Middle frontal gyrus (tissue), 1 donor: ENCODE measurements at regions not wholly inside any gene's neighbourhood (a gene's known extent, or its start where the extent isn't known, plus 50 kb on each side); places are given as distances from the start of the nearest gene placed in this dataset.

Experiments
- DNase-seq: peaks from one replicate; pipeline ENCODE4 v3.0.0-alpha.2; 2015; ENCODE audit warnings: low spot score; ENCODE audit errors: extremely low spot score

DNA sequence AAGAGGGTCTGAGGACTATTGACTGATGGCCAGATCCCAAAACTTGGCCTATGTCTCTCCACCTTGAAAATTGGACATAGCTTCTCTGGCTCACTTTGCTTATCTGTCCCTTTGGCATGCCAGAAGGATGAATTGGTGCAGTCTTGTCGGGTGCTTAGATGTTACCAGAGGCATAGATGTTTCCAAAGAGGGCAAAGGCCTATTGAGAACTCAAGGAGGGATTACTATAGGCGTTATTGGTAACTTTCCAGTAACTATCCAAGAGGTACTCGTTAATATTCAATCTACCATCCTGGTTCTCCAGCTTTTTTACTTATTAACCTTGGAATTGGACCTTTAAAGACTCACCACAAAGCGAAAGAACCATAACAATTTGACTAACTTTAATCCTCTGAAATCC is 368.3 kb upstream of the ESRRG start:
- no peak for DNase-seq

DNA sequence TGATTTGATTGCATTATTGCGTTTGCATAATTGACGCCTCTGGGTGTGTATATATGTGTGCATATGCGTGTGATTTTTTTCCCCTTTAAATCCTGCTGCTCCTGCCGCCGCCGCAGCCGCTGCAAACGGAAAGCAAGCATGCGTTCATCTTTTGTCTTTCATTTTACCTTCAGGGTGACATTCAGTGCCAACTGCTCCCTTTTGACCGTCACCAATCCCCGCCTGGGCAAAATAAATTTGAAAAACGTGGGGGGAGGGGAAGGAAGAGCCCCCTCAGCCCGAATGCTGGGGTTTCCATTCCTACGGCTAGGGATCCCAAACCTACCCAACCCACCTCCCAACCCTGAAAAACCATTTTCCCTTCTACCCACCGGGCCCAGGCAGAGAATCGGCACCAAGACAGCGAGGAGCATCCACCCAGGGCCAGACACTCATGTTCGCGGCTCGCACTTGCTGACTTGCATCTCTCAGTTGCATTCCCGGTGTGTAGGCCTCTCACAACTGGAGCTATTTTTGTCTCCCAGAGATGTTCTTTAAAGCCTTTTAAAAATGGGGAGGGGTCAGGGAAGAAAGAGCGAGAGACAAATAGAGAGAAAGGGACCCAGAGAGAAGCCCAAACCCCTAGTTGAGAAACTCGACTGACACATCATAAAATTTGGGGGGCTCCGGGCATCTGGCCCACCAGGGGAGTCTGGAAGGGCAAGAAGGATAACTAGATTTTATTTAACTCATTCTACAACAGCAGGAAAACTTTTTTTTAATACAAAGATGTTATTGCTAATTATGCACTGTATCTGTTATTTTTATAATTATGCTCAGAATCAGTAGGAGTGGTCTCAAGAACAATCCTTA is 367.1 kb upstream of the ESRRG start:
- DNase-seq, result no peak

DNA sequence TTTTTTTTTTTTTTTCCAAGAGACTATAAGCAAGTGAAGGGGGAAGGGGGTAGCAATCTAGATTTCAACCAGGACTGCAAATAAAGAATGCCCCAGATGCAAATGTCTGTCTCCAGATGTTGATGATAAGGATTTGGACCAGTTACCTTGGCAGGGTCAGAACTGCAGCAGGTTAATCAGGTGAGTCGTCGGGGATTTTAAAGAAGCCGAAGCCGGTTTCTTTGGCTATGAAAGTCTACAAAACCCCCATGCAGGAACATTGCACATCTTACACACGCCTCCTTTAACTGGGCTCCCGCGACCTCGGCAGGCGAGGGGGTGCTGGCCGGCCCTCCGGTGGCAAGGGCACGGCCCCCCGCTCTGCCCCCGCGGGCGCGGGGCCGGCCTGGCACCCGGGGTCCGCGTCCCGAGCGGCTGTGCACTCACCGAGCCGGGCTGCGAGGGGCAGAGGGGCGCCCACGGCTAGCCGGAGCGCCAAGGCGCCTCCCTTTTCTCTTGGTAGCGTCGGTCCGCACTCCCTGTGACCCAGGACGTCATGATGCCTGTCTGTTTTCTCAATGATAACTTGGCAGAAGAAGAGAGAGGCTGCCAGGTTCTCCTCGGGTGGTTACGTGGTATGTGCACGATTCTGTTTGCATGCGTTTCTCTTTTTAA is 366.3 kb upstream of the ESRRG start:
- DNase-seq, result no peak

DNA sequence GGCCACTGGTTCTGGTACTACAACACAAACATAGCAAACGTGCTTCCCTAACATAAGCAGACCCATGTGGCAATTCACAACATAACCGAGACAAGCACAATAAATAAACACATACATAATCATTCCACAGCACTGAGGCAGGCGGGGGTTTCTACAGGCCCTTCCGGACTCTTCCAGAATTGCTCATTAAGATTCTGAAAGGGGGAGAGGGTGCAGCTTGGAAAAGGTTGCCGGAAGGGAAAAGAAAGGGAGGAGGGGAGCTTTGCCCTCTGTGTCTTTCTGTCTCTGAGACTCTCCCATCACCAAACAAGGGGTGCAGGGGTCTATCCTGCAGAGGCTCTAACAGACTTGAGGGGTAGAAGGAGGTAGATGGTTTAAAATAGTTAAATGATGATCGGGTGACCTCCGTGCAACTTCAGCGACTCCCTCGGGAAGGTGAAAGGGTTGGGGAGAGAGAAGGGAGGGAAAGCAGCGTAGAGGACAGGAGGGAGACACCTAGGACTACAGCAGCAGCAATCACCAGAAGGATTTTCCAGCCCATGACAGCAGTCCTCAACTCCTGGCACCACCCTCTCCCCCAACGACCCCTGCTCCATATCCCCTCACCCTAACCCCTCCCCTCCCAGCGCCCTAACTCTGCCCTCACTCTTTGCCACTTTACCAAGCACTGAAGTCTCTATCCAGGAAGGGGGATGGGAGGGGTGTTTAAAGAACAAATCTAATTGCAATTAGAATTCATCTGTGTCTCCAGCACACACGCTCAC is 365.5 kb upstream of the ESRRG start:
- no peak for DNase-seq

DNA sequence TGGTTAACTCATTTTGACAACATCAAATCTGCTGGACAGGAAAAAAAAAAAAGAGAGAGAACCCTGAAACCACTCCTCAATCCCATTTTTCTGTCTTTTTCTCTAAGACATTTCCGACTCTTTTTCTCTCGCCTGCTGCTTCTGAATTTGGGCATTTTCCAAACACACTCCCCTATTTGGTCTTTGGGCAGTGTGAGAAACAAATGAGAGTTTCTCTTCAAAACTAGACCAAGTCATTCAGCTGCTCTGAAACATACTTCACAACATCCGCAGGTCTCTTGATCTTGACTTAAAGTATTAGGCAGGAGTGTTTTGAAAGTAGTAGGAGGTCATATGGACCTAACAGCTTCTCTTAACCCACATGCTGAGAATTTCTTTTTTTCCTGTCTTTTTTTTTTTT is 364.8 kb upstream of the ESRRG start:
- no peak for DNase-seq

DNA sequence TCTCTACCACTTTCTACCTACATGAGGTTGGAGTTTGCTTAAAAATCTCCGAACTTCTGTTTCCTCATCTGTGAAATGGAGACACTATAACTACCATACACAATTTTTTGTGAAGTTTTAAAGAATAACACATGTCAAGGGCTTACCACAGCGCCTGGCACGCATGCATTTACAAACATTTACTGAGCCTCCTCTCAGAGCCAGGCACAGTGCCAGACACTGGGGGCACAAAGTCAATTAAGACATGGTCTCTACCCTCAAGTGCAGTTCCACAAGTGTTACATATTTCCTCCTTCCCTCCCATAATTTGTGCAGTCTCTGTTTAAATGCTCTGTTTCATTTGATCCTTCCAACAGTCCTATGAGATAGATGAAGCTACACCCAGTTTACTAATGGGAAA is 356.4 kb upstream of the ESRRG start:
- no peak for DNase-seq

DNA sequence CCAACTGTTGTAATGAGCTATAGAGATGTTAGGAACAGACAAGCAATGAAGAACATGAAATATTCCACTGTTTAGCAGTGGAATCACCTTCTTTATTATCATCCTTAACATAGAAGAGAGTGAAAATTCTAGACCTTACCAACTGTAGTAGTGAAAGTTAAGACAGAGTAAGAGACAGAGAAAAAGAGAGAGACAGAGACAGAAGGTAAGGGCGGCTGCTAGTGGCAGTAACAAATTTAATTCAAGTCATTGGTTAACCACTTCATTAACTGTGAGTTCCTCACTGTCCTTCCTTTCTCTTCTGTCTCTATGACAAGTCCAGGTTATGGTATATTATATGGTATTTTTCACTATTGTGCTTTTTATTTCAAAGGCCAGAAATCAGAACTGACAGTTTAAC is 355.7 kb upstream of the ESRRG start:
- no peak for DNase-seq

DNA sequence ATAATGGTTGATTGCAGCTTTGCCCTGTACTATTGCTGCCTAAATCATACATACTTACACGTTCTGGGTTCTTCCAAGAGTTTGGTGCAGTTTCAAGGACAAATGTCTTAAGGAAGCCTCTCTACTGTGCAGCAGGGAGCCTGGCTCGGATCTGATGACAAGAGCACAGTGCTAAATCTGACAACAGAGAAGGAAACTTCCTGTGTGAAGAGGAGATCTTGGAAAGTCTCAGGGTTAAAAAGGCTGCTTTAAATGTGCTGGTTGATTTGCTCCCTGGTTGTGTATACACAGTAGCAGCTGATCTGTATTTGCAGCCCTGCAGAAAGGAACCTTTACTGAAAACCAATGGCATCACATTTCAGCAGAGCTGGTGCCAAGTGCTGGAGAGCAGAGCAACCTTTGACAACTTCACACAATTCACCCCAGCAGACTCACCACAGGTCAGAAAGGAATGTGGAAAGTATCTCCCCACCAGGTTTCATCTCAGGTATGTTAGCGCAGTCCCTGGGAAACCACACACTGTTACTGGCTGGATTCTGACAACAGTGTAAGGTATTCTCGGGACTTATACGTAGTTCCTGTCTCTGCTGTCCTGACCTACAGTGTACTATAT is 355.0 kb upstream of the ESRRG start:
- DNase-seq, result no peak

DNA sequence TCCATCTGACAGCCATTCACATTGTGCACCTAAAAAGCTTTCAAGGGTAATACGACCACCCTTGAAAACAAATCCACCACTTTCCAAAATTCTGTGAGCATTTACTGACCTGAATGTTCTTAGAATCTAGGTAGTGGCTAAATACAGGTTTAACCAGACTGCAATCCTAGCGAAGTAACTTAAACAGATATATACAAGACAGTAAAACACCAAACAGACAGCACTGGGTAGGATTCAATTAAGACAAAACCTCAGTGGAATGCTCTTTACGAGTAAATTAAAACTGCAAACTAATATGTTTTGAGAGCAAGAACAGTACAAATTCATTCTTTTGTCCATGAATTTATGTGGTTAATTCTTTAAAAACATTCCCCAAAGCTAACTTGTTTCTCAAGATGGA is 354.2 kb upstream of the ESRRG start:
- DNase-seq, result no peak

DNA sequence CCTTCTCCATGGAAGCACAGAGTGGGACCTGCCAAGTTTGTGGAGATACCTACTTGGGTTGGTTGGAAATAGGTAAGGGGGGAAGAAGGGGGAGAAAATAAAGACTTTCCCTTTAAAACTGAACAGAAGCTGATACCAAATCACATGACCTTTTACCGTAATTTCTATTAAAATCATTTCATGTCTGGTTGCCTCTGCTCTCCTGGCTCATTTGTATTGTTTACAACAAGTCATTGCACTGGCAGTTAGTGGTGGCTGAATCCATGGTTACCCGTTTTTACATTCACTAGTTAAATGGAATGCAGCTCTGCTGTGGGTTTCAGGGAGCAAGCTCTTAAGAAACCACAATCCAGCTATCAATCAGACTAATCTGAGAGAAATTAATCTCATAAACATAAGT is 353.7 kb upstream of the ESRRG start:
- DNase-seq, result no peak

DNA sequence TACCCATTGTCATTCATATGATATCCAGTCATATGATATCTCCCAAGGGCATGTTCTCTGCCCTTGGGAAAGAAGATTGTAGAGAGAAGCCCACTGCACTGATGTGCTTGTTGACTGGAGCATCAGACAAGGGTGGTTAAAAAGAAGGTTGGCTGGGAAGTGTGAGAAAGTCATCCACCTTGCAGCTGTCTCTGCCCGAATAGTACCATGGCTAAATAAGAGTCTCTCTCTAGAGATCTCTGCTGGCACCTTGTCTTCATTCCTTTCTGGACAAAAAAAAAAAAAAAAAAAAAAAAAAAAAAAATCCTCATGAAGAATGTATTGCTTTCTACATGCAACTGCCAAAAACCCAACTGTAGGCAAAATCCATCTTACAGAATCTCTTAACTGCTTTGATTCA is 349.7 kb upstream of the ESRRG start:
- no peak for DNase-seq

DNA sequence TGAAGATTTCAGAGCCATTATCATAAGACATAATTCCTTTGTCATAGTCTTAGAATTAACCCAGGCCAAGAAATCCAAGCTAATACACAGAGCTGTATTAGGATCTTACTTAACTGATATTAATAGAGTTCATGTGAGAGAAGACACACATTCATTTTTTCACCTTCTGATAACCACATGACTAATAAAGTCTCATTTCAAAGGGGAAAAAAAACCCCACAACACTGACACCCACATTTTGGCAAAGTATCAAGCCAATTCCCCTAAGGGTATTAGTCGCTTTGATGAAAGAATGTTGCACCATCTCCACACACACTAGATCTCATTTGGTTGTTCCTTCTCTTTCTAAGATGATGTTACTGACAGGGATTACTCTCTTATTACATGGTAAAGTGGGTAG is 344.4 kb upstream of the ESRRG start:
- no peak for DNase-seq

DNA sequence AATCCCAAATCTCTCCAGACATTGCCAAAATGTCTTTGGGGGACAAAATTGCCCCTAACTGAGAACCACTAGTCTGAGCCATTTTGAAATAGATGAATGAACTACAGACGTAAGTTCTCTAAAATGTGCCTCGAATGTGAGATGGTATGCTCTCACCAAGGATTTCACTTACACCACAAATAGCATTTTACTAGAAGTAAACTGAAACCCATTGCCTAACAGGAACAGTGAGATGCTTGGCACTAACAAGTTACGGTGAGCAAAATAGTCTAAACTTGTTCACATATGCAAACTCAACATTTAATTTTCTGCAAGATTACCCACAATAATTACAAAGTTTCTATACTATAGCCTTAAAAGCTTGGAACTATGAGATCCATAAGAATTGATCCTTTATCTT is 343.6 kb upstream of the ESRRG start:
- DNase-seq, result no peak

DNA sequence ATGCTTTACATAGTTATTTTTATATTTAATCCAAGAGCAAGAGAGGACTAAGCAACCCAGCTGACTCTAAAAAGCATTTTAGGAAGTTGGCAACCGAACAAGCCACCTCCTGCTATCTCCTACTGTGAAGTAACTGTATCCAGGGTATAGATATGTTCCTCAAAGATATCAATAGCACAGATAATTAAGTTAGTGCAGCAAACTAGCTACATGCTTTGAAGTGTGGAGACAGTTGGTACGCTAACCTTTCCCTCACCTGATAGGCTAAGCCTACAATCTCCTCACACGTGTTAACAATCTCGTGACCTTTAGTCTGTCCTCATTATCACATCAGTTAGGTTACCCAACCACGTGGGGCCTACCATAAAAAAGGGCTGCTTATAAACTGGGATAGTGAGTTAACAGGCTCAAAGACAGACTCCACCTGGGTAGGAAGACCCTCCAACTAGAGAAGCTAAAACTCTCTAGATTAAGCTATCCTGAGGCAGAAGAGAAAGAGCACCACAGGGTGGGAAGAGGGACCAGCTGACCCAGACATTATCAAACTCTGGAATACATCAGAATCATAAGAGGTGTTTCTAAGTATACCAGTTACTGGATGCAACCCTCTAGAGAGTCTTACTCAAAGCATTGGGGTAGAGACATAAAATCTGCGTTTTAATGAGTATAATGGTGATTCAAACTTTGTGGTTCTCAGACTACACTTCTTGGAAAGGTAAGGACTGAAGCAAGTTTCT is 340.1 kb upstream of the ESRRG start:
- no peak for DNase-seq

DNA sequence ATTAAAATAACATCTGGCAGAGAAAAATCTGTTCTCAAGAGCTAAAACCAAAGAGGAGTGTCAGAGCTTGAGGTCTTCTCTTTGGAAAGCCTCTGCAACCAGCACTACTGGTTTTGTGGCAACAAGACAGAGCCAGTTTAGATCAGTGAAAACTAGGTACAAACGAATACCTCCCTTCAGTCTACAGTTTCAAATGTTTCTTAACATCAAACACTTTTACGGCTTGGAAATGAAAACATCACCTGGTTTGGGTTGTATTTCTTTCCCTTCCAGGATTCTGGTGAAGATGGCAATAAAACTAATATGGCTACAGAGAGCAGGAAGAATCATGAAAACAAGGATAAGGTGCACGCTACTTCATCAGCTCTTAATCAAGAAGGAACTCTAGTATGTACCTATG is 339.4 kb upstream of the ESRRG start:
- DNase-seq, result no peak

DNA sequence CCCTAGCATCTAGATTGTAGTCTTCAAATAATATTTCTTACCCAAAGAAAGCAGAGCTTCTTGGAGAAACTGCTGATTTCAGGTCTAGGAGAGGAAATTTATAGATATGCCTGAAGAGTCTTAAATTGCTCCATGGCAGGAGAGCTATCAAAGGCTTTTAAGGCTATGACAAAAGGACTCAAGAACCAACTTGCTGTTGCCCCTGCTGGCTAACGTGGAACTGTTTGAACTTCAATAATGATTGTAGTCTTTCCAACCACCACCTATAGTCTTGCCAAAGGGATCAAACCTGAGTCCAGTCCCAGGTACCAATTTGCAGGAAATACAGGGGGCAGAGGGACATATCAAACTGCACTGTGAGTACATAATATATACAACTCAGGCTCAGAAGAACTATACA is 336.2 kb upstream of the ESRRG start:
- DNase-seq, result no peak

DNA sequence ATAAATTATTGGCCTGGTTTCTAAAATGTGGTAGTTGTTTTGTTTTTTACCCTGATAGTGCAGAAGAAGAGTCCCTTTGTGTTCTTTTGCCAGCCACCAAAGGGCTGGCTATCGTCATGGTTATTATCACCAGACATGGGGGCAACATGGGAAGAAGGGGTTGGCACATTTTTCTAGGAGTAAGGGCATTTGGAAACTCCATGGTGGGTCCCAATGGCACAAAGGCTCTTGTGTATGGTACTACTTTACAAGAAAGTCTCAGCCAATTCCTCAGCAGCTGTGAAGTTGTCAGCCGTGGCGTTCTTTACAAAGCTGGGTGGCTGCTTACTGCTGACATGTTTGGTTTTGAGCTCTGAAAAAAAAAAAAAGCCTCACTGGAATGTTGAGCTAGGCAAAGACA is 330.4 kb upstream of the ESRRG start:
- DNase-seq, result no peak

DNA sequence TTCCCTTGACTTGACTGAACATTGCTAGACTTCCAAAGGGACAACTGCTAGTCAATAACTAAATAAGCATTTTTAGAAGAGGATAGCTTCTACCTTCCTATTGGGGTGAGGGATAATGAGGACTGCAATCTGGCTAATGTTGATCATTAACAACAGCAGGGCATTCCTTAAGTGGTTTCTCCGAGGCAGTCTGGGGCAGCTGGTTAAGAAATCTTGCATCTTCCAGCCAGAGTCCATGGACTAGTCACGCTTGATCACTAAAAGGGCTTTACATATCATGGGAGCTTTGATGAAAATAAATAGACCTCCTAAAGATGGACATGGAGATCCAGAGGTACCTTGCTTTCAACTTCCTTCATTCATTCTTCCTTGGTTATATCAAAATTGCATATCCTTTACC is 329.4 kb upstream of the ESRRG start:
- no peak for DNase-seq

DNA sequence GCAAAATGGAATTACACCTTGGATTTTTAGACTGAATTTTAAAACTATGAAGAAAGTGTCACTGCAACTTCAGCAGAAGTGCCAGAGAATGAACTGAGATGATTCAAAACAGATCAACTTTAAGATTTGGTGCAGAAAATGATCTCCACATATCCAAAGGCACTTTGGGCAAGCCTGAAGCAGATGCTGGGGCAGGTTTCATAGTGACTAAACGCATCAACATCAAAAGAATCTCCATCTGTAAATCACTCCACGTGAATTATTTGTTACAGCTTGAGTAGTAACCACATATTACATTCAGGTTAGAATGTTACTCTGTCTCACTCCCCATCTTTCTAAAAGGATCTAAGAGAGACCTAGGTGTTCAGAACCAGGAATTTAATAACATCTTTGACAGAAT is 329.0 kb upstream of the ESRRG start:
- no peak for DNase-seq

DNA sequence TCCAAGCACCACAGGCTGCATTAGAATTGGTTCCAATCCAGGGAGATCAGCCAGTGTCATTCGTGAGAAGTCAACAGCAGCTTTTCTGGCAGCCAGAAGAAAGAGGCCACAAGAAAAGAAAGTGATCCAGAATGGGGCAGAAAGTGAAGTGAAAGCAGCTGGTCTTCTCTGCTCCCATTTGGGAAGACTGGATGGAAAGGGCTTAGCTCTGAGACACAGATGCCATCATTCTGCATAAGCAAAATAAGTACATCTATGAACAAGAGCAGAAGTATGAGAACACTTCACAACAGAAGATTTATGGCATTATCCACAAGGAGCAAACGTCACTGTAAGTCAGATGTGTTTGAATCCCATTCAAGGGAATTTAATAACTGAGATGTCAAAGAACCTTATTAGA is 326.5 kb upstream of the ESRRG start:
- DNase-seq, result no peak

DNA sequence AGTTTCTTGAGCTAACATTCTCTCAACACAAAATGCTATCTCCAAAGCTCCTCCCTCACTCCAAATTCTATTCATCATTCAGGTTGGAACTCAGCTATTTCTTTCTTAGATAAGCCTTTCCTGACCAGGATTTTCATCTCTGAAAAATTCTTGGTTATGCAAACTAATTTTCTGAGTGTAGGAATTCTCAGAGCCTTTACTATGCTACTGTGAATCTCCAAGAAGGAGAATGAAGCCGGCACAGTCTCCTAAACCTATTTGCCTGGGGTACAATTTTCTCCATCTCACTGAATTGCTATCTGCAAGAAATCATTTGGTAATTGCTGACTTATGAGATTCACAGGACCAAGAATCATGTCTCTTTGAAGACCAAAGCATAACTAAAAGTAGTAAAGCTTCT is 325.9 kb upstream of the ESRRG start:
- no peak for DNase-seq
